ENCODE measurements at regions not wholly inside any gene's neighbourhood (a gene's known extent, or its start where the extent isn't known, plus 50 kb on each side); places are given as distances from the start of the nearest gene placed in this dataset.

- TF ChIP-seq CTCF (conservative IDR thresholded peaks at IDR 0.05; ENCODE audit: low read length) = no peak
- no peak for TF ChIP-seq EZH2phosphoT487 (IDR thresholded peaks at IDR 0.05; ENCODE audit: borderline replicate concordance)
These were observed 245.1 kb upstream of the CIBAR2 start for GRCh38 chr16:85357323-85357722.

All from Loucy (cell line).